Adrenal gland (tissue), 9 donors: ENCODE measurements at regions not wholly inside any gene's neighbourhood (a gene's known extent, or its start where the extent isn't known, plus 50 kb on each side); places are given as distances from the start of the nearest gene placed in this dataset.

Source experiments
- DNase-seq, 7 donors: peaks; one replicate each; pipeline ENCODE4 v3.0.0-alpha.2; 2019 to 2020
- H3K27ac ChIP-seq, 5 donors: fragments of 200-600 bp; sonication (generic) in 4 of 5; 1 replicate in 3 of 5; 2 replicates in 2 of 5; pipeline versions ENCODE4 v1.5.1 to v1.8.0; 2016 to 2020; ENCODE audit warnings: mild to moderate bottlenecking in 1 of 5
- H3K27me3 ChIP-seq: fragments of 200-600 bp; 2 replicates; pipeline ENCODE4 v1.8.0; 2021
- H3K36me3 ChIP-seq, 2 donors: fragments of 200-600 bp; replicated peaks in 1 of 2; 1 replicate in 1 of 2; 2 replicates in 1 of 2; pipeline versions ENCODE4 v1.5.1 to v1.8.0; 2018 to 2022
- H3K4me1 ChIP-seq, 2 donors: fragments of 200-600 bp; replicated peaks in 1 of 2; 1 replicate in 1 of 2; 2 replicates in 1 of 2; pipeline versions ENCODE4 v1.5.1 to v1.8.0; 2018 to 2021
- H3K4me3 ChIP-seq, 4 donors: fragments of 200-600 bp; sonication (generic) in 3 of 4; one replicate each; pipeline ENCODE4 v1.5.1; 2016 to 2018
- H3K9me3 ChIP-seq, 3 donors: fragments of 200-600 bp; sonication (generic) in 1 of 3; replicated peaks in 1 of 3; 1 replicate in 2 of 3; 2 replicates in 1 of 3; pipeline versions ENCODE4 v1.5.1 to v1.8.0; 2016 to 2021
- POLR2A ChIP-seq, 2 donors: fragments of 450-650 bp; IDR thresholded peaks; one replicate each; pipeline ENCODE4 v1.6.1; 2017; ENCODE audit warnings: antibody characterized with exemption in 2 of 2, mild to moderate bottlenecking in 2 of 2, moderate library complexity in 1 of 2
- WGBS, 4 donors: extraction: QIAGEN DNeasy Blood & Tissue Kit in 2 of 4; methylation state at CpG; one replicate each; pipeline versions ENCODE4 v1.1.5 to v1.1.7; 2013 to 2017; 5-methylcytosine and 5-hydroxymethylcytosine counted together
- intact Hi-C, 2 donors: fragments of 100-400 bp; cut with DNase I; formaldehyde crosslinking; loops; one replicate each; pipeline versions ENCODE4 v1.14.1 to v1.15.0; 2022 to 2023
- TF ChIP-seq, protein P1 (sequence below), 6 experiments: fragments of 450-650 bp in 4 of 6; fragments of 200-600 bp in 2 of 6; sonication (generic) in 1 of 6; IDR thresholded peaks; 1 replicate in 5 of 6; 2 replicates in 1 of 6; pipeline versions ENCODE4 v1.5.1 to v1.8.0; 2016 to 2021; ENCODE audit warnings: antibody characterized with exemption in 6 of 6, mild to moderate bottlenecking in 2 of 6, moderate library complexity in 1 of 6
- donor health status: healthy with polysubstance abuse.
- donor health status: Bipolar disorder and iron deficiency.
- donor health status: DM: yes; HTN: yes; CAD: no.
- donor health status: DM: no; HTN: no; CAD: no.
- donor health status: DM: no; HTN: no; CAD: no.

DNA sequence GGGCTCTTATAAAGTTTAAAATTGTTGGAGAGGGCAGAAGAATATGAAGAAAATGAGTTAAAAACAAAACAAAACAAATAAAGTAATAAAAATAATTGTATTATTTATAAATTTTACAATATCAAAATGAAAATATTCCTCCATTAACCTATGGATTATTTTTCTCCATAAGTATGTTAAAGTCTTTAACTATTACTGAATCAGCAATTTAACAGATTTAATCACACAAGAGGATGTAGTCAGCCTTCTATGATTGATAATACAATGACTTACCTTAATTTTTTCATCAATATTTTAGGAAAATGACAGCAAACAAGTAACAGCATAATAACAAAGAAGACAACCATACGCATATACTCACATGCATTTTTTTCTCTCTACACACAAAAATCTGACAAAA is 1195.3 kb upstream of the NUDT12 start:
- Histone ChIP-seq H3K9me3 (no peaks in the 10 kb centered on the region), H3K27me3 (no peaks in the 10 kb centered on the region), H3K4me1 (no peaks in the 10 kb centered on the region), H3K36me3 (no peaks in the 10 kb centered on the region), H3K27ac (no peak overlapping the region), H3K4me3 (no peak overlapping the region)
- TF ChIP-seq, protein P1, sequence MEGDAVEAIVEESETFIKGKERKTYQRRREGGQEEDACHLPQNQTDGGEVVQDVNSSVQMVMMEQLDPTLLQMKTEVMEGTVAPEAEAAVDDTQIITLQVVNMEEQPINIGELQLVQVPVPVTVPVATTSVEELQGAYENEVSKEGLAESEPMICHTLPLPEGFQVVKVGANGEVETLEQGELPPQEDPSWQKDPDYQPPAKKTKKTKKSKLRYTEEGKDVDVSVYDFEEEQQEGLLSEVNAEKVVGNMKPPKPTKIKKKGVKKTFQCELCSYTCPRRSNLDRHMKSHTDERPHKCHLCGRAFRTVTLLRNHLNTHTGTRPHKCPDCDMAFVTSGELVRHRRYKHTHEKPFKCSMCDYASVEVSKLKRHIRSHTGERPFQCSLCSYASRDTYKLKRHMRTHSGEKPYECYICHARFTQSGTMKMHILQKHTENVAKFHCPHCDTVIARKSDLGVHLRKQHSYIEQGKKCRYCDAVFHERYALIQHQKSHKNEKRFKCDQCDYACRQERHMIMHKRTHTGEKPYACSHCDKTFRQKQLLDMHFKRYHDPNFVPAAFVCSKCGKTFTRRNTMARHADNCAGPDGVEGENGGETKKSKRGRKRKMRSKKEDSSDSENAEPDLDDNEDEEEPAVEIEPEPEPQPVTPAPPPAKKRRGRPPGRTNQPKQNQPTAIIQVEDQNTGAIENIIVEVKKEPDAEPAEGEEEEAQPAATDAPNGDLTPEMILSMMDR (IDR thresholded peaks at IDR 0.05), result no peak
- TF ChIP-seq POLR2A (IDR thresholded peaks at IDR 0.05), result no peak
- WGBS, 4 donors, result 86 to 98% (median 94%) methylated on average over 1 of the region's 1 CpG
- intact Hi-C loops, result no loop called here
- no peak for DNase-seq

DNA sequence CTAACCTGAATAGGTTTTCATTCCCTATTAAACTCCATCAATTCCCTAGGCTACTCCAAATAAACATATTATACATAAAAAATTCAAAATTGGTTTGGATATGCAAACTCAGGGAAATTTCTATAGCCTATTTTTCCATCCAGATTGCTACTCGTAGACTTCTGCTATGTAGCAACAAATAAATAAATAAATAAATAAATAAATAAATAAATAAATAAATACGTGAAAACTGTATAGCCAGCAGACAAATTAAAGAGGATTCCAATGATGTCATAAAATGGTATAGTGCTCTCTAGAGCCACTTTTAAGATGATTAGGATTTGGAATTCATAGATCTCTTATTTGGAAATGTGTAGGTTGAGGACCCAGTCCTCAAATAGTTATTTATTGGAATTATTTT is 1193.2 kb upstream of the NUDT12 start:
- Histone ChIP-seq H3K27me3 (no peaks in the 10 kb centered on the region), H3K36me3 (no peaks in the 10 kb centered on the region), H3K27ac (no peak overlapping the region), H3K4me1 (no peaks in the 10 kb centered on the region), H3K9me3 (no peaks in the 10 kb centered on the region), H3K4me3 (no peak overlapping the region)
- DNase-seq, result no peak
- TF ChIP-seq POLR2A (IDR thresholded peaks at IDR 0.05), result no peak
- TF ChIP-seq, protein P1 (IDR thresholded peaks at IDR 0.05), result no peak
- intact Hi-C loops, result no loop called here
- 77 to 82% (median 80%) methylated on average over 2 of the region's 2 CpGs for WGBS, 4 donors

DNA sequence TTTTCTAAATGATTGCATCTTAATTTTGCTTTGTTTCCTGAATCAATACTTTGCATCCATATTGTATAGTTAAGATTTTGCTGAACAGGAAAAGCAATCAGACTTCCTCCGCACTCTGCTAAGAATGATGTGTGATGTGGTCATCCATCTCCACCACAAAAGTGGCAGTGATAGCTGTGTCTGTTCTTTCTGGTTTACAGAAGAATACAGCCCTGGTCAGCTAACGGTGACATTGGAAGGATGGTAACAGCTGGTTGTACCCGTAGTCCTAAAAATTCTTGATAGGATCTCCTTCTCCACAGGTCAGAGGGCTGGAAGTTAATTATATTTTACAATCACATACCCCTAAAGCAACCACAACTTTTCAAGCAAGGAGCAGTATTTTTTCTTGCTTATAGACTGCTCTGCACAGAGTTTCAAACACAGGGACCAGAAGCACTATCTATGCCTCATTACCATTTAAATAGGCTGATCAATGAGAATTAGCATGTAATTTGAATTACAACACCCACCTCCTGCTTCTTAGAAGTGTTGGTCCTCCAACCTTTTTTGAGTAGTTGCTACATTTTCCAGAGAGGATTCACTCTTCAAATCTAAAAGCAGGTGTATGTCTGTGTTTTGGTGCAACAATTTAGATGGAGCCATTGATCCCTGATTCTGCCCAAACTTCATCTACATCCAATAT is 1191.9 kb upstream of the NUDT12 start:
- 79 to 85% (median 84%) methylated on average over 3 of the region's 3 CpGs for WGBS, 4 donors
- intact Hi-C loops, result no loop called here
- H3K27ac ChIP-seq, result no peak overlapping the region
- no peaks in the 10 kb centered on the region for H3K4me1 ChIP-seq
- no peak overlapping the region for H3K4me3 ChIP-seq
- H3K9me3 ChIP-seq, result no peaks in the 10 kb centered on the region
- H3K36me3 ChIP-seq, result no peaks in the 10 kb centered on the region
- H3K27me3 ChIP-seq, result no peaks in the 10 kb centered on the region
- DNase-seq, result no peak
- TF ChIP-seq, protein P1 (IDR thresholded peaks at IDR 0.05), result no peak
- no peak for TF ChIP-seq POLR2A (IDR thresholded peaks at IDR 0.05)

DNA sequence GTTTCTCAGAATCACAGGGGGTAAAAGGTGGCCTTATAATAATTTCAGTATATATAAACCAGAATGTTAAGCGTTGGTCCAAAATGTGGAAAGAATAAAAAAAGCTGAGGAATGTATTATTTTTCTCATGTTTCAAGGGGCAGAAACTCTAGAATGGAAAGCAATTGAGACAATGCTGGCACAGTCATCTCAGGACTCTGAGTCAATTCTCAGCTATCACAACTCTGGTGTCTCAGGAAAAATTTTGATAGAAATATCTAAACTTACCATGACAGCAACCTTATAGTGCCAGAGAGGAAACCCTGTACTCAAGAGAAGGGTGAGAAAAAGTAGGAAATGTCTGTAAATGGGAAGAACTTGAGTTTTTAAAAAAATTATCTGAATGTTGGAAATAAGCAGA is 1189.4 kb upstream of the NUDT12 start:
- WGBS, 4 donors, result 77 to 95% (median 82%) methylated on average over 1 of the region's 1 CpG
- no peak overlapping the region for H3K27ac ChIP-seq
- H3K9me3 ChIP-seq, result no peaks in the 10 kb centered on the region
- H3K4me1 ChIP-seq, result no peaks in the 10 kb centered on the region
- intact Hi-C loops, result no loop called here
- H3K27me3 ChIP-seq, result no peaks in the 10 kb centered on the region
- TF ChIP-seq, protein P1 (IDR thresholded peaks at IDR 0.05), result no peak
- no peak for TF ChIP-seq POLR2A (IDR thresholded peaks at IDR 0.05)
- DNase-seq, result no peak
- no peaks in the 10 kb centered on the region for H3K36me3 ChIP-seq
- no peak overlapping the region for H3K4me3 ChIP-seq
